MCF 10A (cell line): ENCODE measurements at regions not wholly inside any gene's neighbourhood (a gene's known extent, or its start where the extent isn't known, plus 50 kb on each side); places are given as distances from the start of the nearest gene placed in this dataset.

Source experiments
- BruUV-seq: library from RNA; stranded (reverse); fragments of 400-500 nt; replicated peaks from 2 replicates; lab custom pipeline; 2021; lab: Mats Ljungman, UMichigan
- CTCF ChIA-PET: fragments of 300-600 bp; sonication (Branson Sonifier 250); formaldehyde crosslinking; extraction: SDS; loops from one replicate; lab custom pipeline; 2021; ENCODE audit warnings: antibody characterized with exemption, inconsistent platforms; lab: Yijun Ruan, JAX
- POLR2A ChIA-PET: fragments of 300-600, 350-650 bp; sonication (Branson Sonifier 250); formaldehyde crosslinking; extraction: SDS; loops from one replicate; lab custom pipeline; 2020; ENCODE audit warnings: antibody characterized with exemption, inconsistent platforms; lab: Yijun Ruan, JAX
- DNase-seq: peaks from one replicate; pipeline ENCODE4 v3.0.0-alpha.2; 2018; ENCODE audit not compliant: unreplicated experiment
- H3K27ac Mint-ChIP-seq: one replicate; pipeline ENCODE4 v1.8.0; 2022; ENCODE audit warnings: mild to moderate bottlenecking, low read depth, mixed read lengths; ENCODE audit not compliant: unreplicated experiment
- H3K27me3 Mint-ChIP-seq: one replicate; pipeline ENCODE4 v1.8.0; 2022; ENCODE audit warnings: mixed read lengths; ENCODE audit not compliant: insufficient read depth, unreplicated experiment
- H3K36me3 Mint-ChIP-seq: one replicate; pipeline ENCODE4 v1.8.0; 2022; ENCODE audit warnings: mild to moderate bottlenecking, moderate library complexity, mixed read lengths; ENCODE audit not compliant: insufficient read depth, unreplicated experiment
- H3K4me1 Mint-ChIP-seq: one replicate; pipeline ENCODE4 v1.8.0; 2022; ENCODE audit warnings: mixed read lengths; ENCODE audit not compliant: insufficient read depth, unreplicated experiment
- H3K4me3 Mint-ChIP-seq: one replicate; pipeline ENCODE4 v1.8.0; 2022; ENCODE audit warnings: mild to moderate bottlenecking, moderate library complexity, mixed read lengths; ENCODE audit not compliant: unreplicated experiment
- H3K9me3 Mint-ChIP-seq: one replicate; pipeline ENCODE4 v1.8.0; 2022; ENCODE audit warnings: mixed read lengths; ENCODE audit not compliant: unreplicated experiment
- intact Hi-C: fragments of 100-400 bp; cut with micrococcal nuclease; formaldehyde crosslinking; loops from 2 replicates; pipeline ENCODE4 v1.14.1; 2022
- TF ChIP-seq, protein P1 (sequence below): fragments of 200-600 bp; IDR thresholded peaks from one replicate; pipeline ENCODE4 v1.8.0; 2022; ENCODE audit warnings: antibody characterized with exemption, mild to moderate bottlenecking; ENCODE audit not compliant: unreplicated experiment

DNA sequence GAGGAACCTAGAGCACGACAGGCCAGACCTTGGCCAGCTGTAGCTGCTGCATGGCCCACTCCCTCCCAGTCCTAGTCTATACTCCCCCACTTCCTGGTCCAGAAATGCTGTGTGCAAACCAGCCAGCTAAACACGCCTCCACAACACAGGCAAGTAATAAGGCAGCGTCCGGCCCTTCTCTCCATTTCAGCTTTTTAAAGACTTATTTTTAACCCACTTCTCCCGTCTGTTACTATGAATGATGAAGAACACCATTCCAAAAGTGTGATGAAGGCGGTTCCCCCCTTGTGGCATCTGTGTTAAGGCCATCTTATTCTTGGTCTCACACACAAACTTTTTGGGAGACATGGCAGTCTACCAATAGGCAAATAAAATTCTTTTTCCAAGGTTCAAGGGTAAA lies 164.1 kb upstream of the CHRNA7 start:
- Mint-ChIP-seq H3K27me3 (no peaks in the 10 kb centered on the region), H3K27ac (no peak overlapping the region), H3K4me3 (no peak overlapping the region), H3K36me3 (no peaks in the 10 kb centered on the region), H3K4me1 (peaks cover 11% of the 10 kb centered on the region), H3K9me3 (no peaks in the 10 kb centered on the region)
- intact Hi-C loops = loop anchor here (5.0 to 10.0 kb wide), 3 partner anchors 59 to 219 kb away; no protein-coding TSS in a partner anchor
- CTCF ChIA-PET = interaction anchor here (0.6 to 1.9 kb wide), 6 partner anchors 22 to 1822 kb away, joined by 3 to 7 read pairs (median 3); no protein-coding TSS in a partner anchor
- no TSS peak for BruUV-seq
- no peak for DNase-seq
- TF ChIP-seq, protein P1, sequence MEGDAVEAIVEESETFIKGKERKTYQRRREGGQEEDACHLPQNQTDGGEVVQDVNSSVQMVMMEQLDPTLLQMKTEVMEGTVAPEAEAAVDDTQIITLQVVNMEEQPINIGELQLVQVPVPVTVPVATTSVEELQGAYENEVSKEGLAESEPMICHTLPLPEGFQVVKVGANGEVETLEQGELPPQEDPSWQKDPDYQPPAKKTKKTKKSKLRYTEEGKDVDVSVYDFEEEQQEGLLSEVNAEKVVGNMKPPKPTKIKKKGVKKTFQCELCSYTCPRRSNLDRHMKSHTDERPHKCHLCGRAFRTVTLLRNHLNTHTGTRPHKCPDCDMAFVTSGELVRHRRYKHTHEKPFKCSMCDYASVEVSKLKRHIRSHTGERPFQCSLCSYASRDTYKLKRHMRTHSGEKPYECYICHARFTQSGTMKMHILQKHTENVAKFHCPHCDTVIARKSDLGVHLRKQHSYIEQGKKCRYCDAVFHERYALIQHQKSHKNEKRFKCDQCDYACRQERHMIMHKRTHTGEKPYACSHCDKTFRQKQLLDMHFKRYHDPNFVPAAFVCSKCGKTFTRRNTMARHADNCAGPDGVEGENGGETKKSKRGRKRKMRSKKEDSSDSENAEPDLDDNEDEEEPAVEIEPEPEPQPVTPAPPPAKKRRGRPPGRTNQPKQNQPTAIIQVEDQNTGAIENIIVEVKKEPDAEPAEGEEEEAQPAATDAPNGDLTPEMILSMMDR = no peak
- POLR2A ChIA-PET = no interaction called here

DNA sequence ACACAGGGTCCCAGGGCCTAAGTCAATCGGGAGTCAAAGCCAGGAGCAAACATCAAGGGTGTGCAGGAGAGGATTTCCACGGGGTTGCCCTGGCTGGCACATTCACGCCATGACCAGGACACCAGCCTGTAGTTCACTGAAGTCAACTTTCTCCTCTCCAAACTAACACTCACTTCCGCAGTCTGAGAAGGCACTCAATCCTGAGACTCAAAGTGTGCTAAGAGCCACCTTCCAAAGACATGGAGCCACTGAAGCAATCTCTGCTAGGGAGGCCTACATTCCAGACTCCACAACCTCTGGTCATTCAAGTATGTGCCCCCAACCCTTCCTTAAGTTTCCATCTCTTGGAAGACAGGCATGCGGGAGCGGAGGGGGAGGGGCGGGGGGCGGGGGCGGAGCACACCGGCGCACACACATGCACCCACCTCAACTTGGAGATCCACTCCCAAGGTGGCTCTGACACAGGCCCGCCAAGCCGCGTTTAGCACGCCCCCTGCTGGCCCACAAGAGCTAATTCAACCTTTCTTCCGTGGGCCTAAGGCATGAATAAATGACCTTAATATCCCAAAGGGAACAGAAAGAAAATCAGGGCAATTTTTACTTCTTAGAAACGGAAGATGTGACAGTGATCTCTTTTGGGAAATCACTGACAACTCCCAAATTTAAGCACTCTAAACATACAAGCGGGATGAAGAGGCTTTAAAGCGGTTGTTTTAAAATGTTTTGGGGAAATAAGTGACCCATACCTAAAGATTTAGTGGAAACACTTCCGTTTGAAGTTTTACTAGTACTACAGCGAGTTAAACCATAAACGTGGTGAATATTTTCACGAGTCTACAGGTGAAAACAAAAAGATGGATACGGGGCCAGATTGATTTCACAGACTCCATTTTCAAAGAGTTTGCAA lies 162.5 kb upstream of the CHRNA7 start:
- TF ChIP-seq, protein P1 = peak; percentile 89
- Mint-ChIP-seq H3K27ac (no peak overlapping the region), H3K36me3 (no peaks in the 10 kb centered on the region), H3K27me3 (peaks cover 13% of the 10 kb centered on the region), H3K9me3 (no peaks in the 10 kb centered on the region), H3K4me1 (peaks cover 12% of the 10 kb centered on the region), H3K4me3 (peak overlapping the region; percentile 40)
- CTCF ChIA-PET = interaction anchor here (0.6 to 1.9 kb wide), 8 partner anchors 19 to 296 kb away, joined by 3 to 11 read pairs (median 4); no protein-coding TSS in a partner anchor
- POLR2A ChIA-PET = no interaction called here
- BruUV-seq = no TSS peak
- DNase-seq = peak; percentile 65
- intact Hi-C loops = loop anchor here (1.0 to 10.0 kb wide), 4 partner anchors 60 to 296 kb away; no protein-coding TSS in a partner anchor

DNA sequence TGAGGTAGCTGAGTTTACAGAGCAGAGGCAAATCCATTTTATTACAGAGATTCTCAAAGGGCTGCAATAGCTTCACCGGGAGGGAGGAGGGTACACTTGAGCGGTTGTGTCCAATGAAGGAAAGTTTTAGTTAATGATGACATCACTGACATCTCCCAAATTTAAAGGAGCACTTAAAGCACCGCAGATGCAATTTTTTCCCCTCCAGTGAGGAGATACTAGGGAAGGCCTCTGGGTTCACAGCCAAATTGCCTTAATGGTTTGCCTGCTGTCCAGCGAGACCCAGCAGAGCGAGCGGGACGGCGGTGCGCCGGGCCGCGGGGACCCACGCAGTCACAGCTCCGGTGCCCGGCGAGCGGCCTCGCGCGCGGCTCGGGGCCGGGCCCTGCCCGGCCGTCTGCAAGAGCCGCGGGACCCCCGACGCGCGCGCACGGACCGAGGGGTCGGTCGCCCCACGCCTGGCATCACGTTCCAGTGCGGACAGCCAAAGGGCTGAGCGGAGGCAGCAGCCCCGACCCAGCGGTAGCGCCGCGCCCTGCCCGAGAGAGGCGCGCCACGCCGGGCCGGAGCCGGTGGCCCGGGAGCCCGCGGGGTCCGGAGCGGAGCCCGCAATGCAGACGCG lies 160.5 kb upstream of the CHRNA7 start:
- Mint-ChIP-seq H3K4me1 (peaks cover 12% of the 10 kb centered on the region), H3K4me3 (peak overlapping the region; percentile 69), H3K27me3 (peaks cover 33% of the 10 kb centered on the region), H3K27ac (no peak overlapping the region), H3K9me3 (no peaks in the 10 kb centered on the region), H3K36me3 (no peaks in the 10 kb centered on the region)
- no peak for DNase-seq
- CTCF ChIA-PET = interaction anchor here (0.6 to 2.7 kb wide), 8 partner anchors 105 to 396 kb away, joined by 3 to 6 read pairs (median 3); no protein-coding TSS in a partner anchor
- intact Hi-C loops = loop anchor here (5.0 to 10.0 kb wide), 3 partner anchors 62 to 222 kb away; no protein-coding TSS in a partner anchor
- BruUV-seq = no TSS peak
- POLR2A ChIA-PET = interaction anchor here (1.0 to 1.2 kb wide), 2 partner anchors 10 to 70 kb away, joined by 3 read pairs; no protein-coding TSS in a partner anchor
- TF ChIP-seq, protein P1 = no peak
